ENCODE measurements at regions not wholly inside any gene's neighbourhood (a gene's known extent, or its start where the extent isn't known, plus 50 kb on each side); places are given as distances from the start of the nearest gene placed in this dataset.

GRCh38 chr1:8170059-8170835 is 144.1 kb upstream of the ERRFI1 start:
- no peak for DNase-seq
- WGBS (ENCODE audit: insufficient coverage) = 65% methylated on average over 9 of the region's 13 CpGs
- no peaks in the 10 kb centered on the region for H3K27me3 ChIP-seq (ENCODE audit: control insufficient read depth, insufficient read depth, low read length)
- no peak overlapping the region for H3K4me3 ChIP-seq (ENCODE audit: low read length)
- H3K4me1 ChIP-seq (ENCODE audit: control insufficient read depth, insufficient read depth, low read length) = peaks cover 29% of the 10 kb centered on the region
- H3K27ac ChIP-seq (ENCODE audit: low read length) = peak overlapping the region; percentile 65
- H3K36me3 ChIP-seq (ENCODE audit: control insufficient read depth, insufficient read depth, low read length) = no peaks in the 10 kb centered on the region
- no peaks in the 10 kb centered on the region for H3K9me3 ChIP-seq (replicated peaks; ENCODE audit: control insufficient read depth, low read depth, low read length)

GRCh38 chr1:8169364-8170058 is 143.4 kb upstream of the ERRFI1 start:
- H3K4me1 ChIP-seq (ENCODE audit: control insufficient read depth, insufficient read depth, low read length) = peaks cover 30% of the 10 kb centered on the region
- H3K36me3 ChIP-seq (ENCODE audit: control insufficient read depth, insufficient read depth, low read length) = no peaks in the 10 kb centered on the region
- no peaks in the 10 kb centered on the region for H3K27me3 ChIP-seq (ENCODE audit: control insufficient read depth, insufficient read depth, low read length)
- 27% methylated on average over 3 of the region's 9 CpGs for WGBS (ENCODE audit: insufficient coverage)
- H3K9me3 ChIP-seq (replicated peaks; ENCODE audit: control insufficient read depth, low read depth, low read length) = no peaks in the 10 kb centered on the region
- H3K4me3 ChIP-seq (ENCODE audit: low read length) = no peak overlapping the region
- peak; percentile 98 for DNase-seq
- H3K27ac ChIP-seq (ENCODE audit: low read length) = peak overlapping the region; percentile 65

- no peak overlapping the region for H3K27ac ChIP-seq (ENCODE audit: low read length)
- H3K36me3 ChIP-seq (ENCODE audit: control insufficient read depth, insufficient read depth, low read length) = no peaks in the 10 kb centered on the region
- H3K4me3 ChIP-seq (ENCODE audit: low read length) = no peak overlapping the region
- H3K27me3 ChIP-seq (ENCODE audit: control insufficient read depth, insufficient read depth, low read length) = no peaks in the 10 kb centered on the region
- WGBS (ENCODE audit: insufficient coverage) = 93% methylated on average over 4 of the region's 4 CpGs
- H3K9me3 ChIP-seq (replicated peaks; ENCODE audit: control insufficient read depth, low read depth, low read length) = no peaks in the 10 kb centered on the region
- peaks cover 28% of the 10 kb centered on the region for H3K4me1 ChIP-seq (ENCODE audit: control insufficient read depth, insufficient read depth, low read length)
- no peak for DNase-seq
These were observed 141.8 kb upstream of the ERRFI1 start for GRCh38 chr1:8167936-8168335.

GRCh38 chr1:8166406-8166805 is 140.3 kb upstream of the ERRFI1 start:
- DNase-seq = peak; percentile 67
- H3K9me3 ChIP-seq (replicated peaks; ENCODE audit: control insufficient read depth, low read depth, low read length) = no peaks in the 10 kb centered on the region
- 67% methylated on average over 1 of the region's 4 CpGs for WGBS (ENCODE audit: insufficient coverage)
- peaks cover 28% of the 10 kb centered on the region for H3K4me1 ChIP-seq (ENCODE audit: control insufficient read depth, insufficient read depth, low read length)
- H3K4me3 ChIP-seq (ENCODE audit: low read length) = no peak overlapping the region
- no peak overlapping the region for H3K27ac ChIP-seq (ENCODE audit: low read length)
- H3K36me3 ChIP-seq (ENCODE audit: control insufficient read depth, insufficient read depth, low read length) = no peaks in the 10 kb centered on the region
- no peaks in the 10 kb centered on the region for H3K27me3 ChIP-seq (ENCODE audit: control insufficient read depth, insufficient read depth, low read length)

DNA sequence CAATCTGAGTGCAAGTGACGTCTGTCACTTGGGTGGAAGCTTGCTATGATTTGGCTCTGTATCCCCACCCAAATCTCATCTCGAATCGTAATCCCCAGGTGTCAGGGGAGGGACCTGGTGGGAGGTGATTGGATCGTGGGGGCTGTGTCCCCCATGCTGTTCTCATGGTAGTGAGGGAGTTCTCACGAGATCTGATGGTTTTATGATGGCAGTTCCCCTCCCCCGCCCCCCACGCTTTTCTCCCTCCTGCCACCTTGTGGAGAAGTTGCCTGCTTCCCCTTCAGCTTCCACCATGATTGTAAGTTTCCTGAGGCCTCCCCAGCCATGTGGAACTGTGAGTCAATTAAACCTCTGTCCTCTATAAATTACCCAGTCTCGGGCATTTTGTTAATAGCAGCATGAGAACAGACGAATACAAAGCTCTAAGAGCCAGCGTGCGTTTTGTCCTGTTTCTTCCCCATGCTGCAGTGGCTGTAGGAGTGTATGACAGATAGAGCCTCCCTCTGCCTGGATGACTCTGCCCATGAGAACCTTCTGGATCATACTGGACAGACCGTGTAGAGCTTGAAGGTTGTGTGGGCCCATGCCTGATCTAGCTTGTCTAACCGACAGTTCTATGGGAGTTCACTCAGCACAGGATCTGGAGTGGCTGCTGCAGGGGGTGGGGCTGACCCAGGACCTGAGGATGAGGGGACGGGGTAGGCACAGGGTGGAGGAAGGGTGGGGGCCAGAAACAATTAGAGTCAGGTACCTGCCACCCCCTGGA is 139.7 kb upstream of the ERRFI1 start:
- peak; percentile 16 for DNase-seq
- H3K4me3 ChIP-seq (ENCODE audit: low read length) = no peak overlapping the region
- 82% methylated on average over 7 of the region's 14 CpGs for WGBS (ENCODE audit: insufficient coverage)
- H3K27ac ChIP-seq (ENCODE audit: low read length) = no peak overlapping the region
- peaks cover 28% of the 10 kb centered on the region for H3K4me1 ChIP-seq (ENCODE audit: control insufficient read depth, insufficient read depth, low read length)
- H3K27me3 ChIP-seq (ENCODE audit: control insufficient read depth, insufficient read depth, low read length) = no peaks in the 10 kb centered on the region
- no peaks in the 10 kb centered on the region for H3K36me3 ChIP-seq (ENCODE audit: control insufficient read depth, insufficient read depth, low read length)
- H3K9me3 ChIP-seq (replicated peaks; ENCODE audit: control insufficient read depth, low read depth, low read length) = no peaks in the 10 kb centered on the region

DNA sequence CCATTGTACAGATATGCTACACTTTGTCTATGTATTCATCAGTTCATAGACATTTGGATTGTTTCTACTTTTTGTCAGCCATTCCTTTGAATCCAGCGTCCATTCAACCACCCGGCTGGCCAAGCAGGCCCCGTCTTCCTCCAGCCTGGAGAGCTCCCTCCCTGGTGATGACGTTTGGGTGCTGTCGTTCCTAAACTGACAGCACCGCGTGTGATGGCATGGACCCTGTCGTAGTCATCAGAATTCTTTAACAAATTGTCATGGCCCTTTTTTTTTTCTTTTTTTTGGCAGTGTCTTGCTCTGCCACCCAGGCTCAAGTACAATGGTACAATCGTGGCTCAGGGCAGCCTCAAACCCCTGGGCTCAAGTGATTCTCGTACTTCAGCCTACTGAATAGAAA is 138.6 kb upstream of the ERRFI1 start:
- H3K27me3 ChIP-seq (ENCODE audit: control insufficient read depth, insufficient read depth, low read length) = no peaks in the 10 kb centered on the region
- no peak overlapping the region for H3K4me3 ChIP-seq (ENCODE audit: low read length)
- no peaks in the 10 kb centered on the region for H3K9me3 ChIP-seq (replicated peaks; ENCODE audit: control insufficient read depth, low read depth, low read length)
- peaks cover 23% of the 10 kb centered on the region for H3K4me1 ChIP-seq (ENCODE audit: control insufficient read depth, insufficient read depth, low read length)
- no peak overlapping the region for H3K27ac ChIP-seq (ENCODE audit: low read length)
- peak; percentile 73 for DNase-seq
- H3K36me3 ChIP-seq (ENCODE audit: control insufficient read depth, insufficient read depth, low read length) = no peaks in the 10 kb centered on the region
- WGBS (ENCODE audit: insufficient coverage) = 86% methylated on average over 10 of the region's 10 CpGs

GRCh38 chr1:8163039-8163438 is 136.9 kb upstream of the ERRFI1 start:
- Histone ChIP-seq H3K27ac (ENCODE audit: low read length) (no peak overlapping the region), H3K9me3 (replicated peaks; ENCODE audit: control insufficient read depth, low read depth, low read length) (no peaks in the 10 kb centered on the region), H3K36me3 (ENCODE audit: control insufficient read depth, insufficient read depth, low read length) (no peaks in the 10 kb centered on the region), H3K4me1 (ENCODE audit: control insufficient read depth, insufficient read depth, low read length) (peaks cover 18% of the 10 kb centered on the region), H3K4me3 (ENCODE audit: low read length) (no peak overlapping the region), H3K27me3 (ENCODE audit: control insufficient read depth, insufficient read depth, low read length) (no peaks in the 10 kb centered on the region)
- WGBS (ENCODE audit: insufficient coverage) = no CpG with 5 or more reads among the region's 4 CpGs
- no peak for DNase-seq

GRCh38 chr1:8162168-8162567 is 136.1 kb upstream of the ERRFI1 start:
- Histone ChIP-seq H3K4me3 (ENCODE audit: low read length) (no peak overlapping the region), H3K36me3 (ENCODE audit: control insufficient read depth, insufficient read depth, low read length) (no peaks in the 10 kb centered on the region), H3K27me3 (ENCODE audit: control insufficient read depth, insufficient read depth, low read length) (no peaks in the 10 kb centered on the region), H3K9me3 (replicated peaks; ENCODE audit: control insufficient read depth, low read depth, low read length) (no peaks in the 10 kb centered on the region), H3K4me1 (ENCODE audit: control insufficient read depth, insufficient read depth, low read length) (peaks cover 14% of the 10 kb centered on the region), H3K27ac (ENCODE audit: low read length) (no peak overlapping the region)
- DNase-seq = no peak
- 82% methylated on average over 5 of the region's 7 CpGs for WGBS (ENCODE audit: insufficient coverage)

- H3K9me3 ChIP-seq (replicated peaks; ENCODE audit: control insufficient read depth, low read depth, low read length) = no peaks in the 10 kb centered on the region
- DNase-seq = no peak
- H3K27me3 ChIP-seq (ENCODE audit: control insufficient read depth, insufficient read depth, low read length) = no peaks in the 10 kb centered on the region
- H3K36me3 ChIP-seq (ENCODE audit: control insufficient read depth, insufficient read depth, low read length) = no peaks in the 10 kb centered on the region
- no peak overlapping the region for H3K27ac ChIP-seq (ENCODE audit: low read length)
- 49% methylated on average over 5 of the region's 9 CpGs for WGBS (ENCODE audit: insufficient coverage)
- no peak overlapping the region for H3K4me3 ChIP-seq (ENCODE audit: low read length)
- H3K4me1 ChIP-seq (ENCODE audit: control insufficient read depth, insufficient read depth, low read length) = peaks cover 11% of the 10 kb centered on the region
These were observed 135.5 kb upstream of the ERRFI1 start for GRCh38 chr1:8161546-8162105.
